Renal pelvis (tissue), 1 donor: ENCODE measurements at regions not wholly inside any gene's neighbourhood (a gene's known extent, or its start where the extent isn't known, plus 50 kb on each side); places are given as distances from the start of the nearest gene placed in this dataset.
"Not testable (repeated sequence)": the region's sequence is repeated elsewhere in the genome, so short reads cannot be mapped to it uniquely, and the experiment has no call there.

Experiments used
- DNase-seq: peaks from one replicate; pipeline ENCODE4 v3.0.0-alpha.2; 2013

- DNase-seq = no peak
Observed at GRCh38 chr11:39462506-39462905, 1996.9 kb downstream of the LRRC4C start.

- DNase-seq = no peak
Observed at GRCh38 chr11:39461066-39461465, 1998.4 kb downstream of the LRRC4C start.

- no peak for DNase-seq
Observed at GRCh38 chr11:39459606-39460005, 1999.8 kb downstream of the LRRC4C start.

- no peak for DNase-seq
Observed at GRCh38 chr11:39458481-39458880, 2001.0 kb downstream of the LRRC4C start.

- DNase-seq = no peak
Observed at GRCh38 chr11:39443424-39444022, 2015.9 kb downstream of the LRRC4C start.

GRCh38 chr11:39442177-39442576 lies 2017.3 kb downstream of the LRRC4C start:
- no peak for DNase-seq

GRCh38 chr11:39435641-39436040 lies 2023.8 kb downstream of the LRRC4C start:
- no peak for DNase-seq

- no peak for DNase-seq
Observed at GRCh38 chr11:39434466-39434865, 2025.0 kb downstream of the LRRC4C start.

GRCh38 chr11:39432929-39433328 lies 2026.5 kb downstream of the LRRC4C start:
- no peak for DNase-seq

- DNase-seq = no peak
Observed at GRCh38 chr11:39425226-39425625, 2034.2 kb downstream of the LRRC4C start.

GRCh38 chr11:39412117-39412516 lies 2047.3 kb downstream of the LRRC4C start:
- no peak for DNase-seq

- no peak for DNase-seq
Observed at GRCh38 chr11:39385911-39386310, 2073.5 kb downstream of the LRRC4C start.

GRCh38 chr11:39374963-39375698 lies 2084.3 kb downstream of the LRRC4C start:
- no peak for DNase-seq

- no peak for DNase-seq
Observed at GRCh38 chr11:39367534-39367933, 2091.9 kb downstream of the LRRC4C start.

- DNase-seq = peak; percentile 20
Observed at GRCh38 chr11:39365809-39366436, 2093.5 kb downstream of the LRRC4C start.

GRCh38 chr11:39363571-39363970 lies 2095.9 kb downstream of the LRRC4C start:
- DNase-seq = no peak

- DNase-seq = no peak
Observed at GRCh38 chr11:39361557-39361956, 2097.9 kb downstream of the LRRC4C start.

- DNase-seq = no peak
Observed at GRCh38 chr11:39345834-39346442, 2113.5 kb downstream of the LRRC4C start.

GRCh38 chr11:39341461-39341860 lies 2118.0 kb downstream of the LRRC4C start:
- no peak for DNase-seq

GRCh38 chr11:39333006-39333405 lies 2126.4 kb downstream of the LRRC4C start:
- DNase-seq = not testable (repeated sequence)

GRCh38 chr11:39327302-39327701 lies 2132.2 kb downstream of the LRRC4C start:
- no peak for DNase-seq

- not testable (repeated sequence) for DNase-seq
Observed at GRCh38 chr11:39311888-39312287, 2147.6 kb downstream of the LRRC4C start.

GRCh38 chr11:39304586-39304985 lies 2154.9 kb downstream of the LRRC4C start:
- no peak for DNase-seq
